Lung (tissue), 11 donors: ENCODE measurements at regions not wholly inside any gene's neighbourhood (a gene's known extent, or its start where the extent isn't known, plus 50 kb on each side); places are given as distances from the start of the nearest gene placed in this dataset.
"Not testable (repeated sequence)": the region's sequence is repeated elsewhere in the genome, so short reads cannot be mapped to it uniquely, and the experiment has no call there.

Experiments used
- ATAC-seq: fragments of 200-7000 bp; cut with Tn5 transposase; one replicate; pipeline ENCODE4 v1.9.1; 2020; ENCODE audit warnings: moderate number of reproducible peaks; ENCODE audit not compliant: insufficient read depth, low FRiP score
- DNase-seq, 3 donors: peaks; one replicate each; pipeline ENCODE4 v3.0.0-alpha.2; 2013 to 2017
- H3K27ac ChIP-seq, 2 donors: one replicate each; pipeline ENCODE4 v1.5.1; 2013; ENCODE audit warnings: mild to moderate bottlenecking in 2 of 2, moderate library complexity in 2 of 2, control low read depth in 1 of 2, inconsistent platforms in 1 of 2, low read depth in 1 of 2, low read length in 1 of 2
- H3K27me3 ChIP-seq, 3 donors: one replicate each; pipeline ENCODE4 v1.5.1; 2013; ENCODE audit warnings: low read length in 2 of 3; ENCODE audit not compliant: control insufficient read depth in 3 of 3, insufficient read depth in 3 of 3
- H3K36me3 ChIP-seq, 4 donors: one replicate each; pipeline ENCODE4 v1.5.1; 2013; ENCODE audit warnings: low read length in 4 of 4, mild to moderate bottlenecking in 1 of 4, moderate library complexity in 1 of 4; ENCODE audit not compliant: control insufficient read depth in 4 of 4, insufficient read depth in 4 of 4
- H3K4me1 ChIP-seq, 5 donors: one replicate each; pipeline ENCODE4 v1.5.1; 2013; ENCODE audit warnings: low read length in 5 of 5, mild to moderate bottlenecking in 2 of 5, moderate library complexity in 1 of 5; ENCODE audit not compliant: control insufficient read depth in 5 of 5, insufficient read depth in 5 of 5
- H3K4me3 ChIP-seq: one replicate; pipeline ENCODE4 v1.5.1; 2013; ENCODE audit warnings: mild to moderate bottlenecking, control low read depth, moderate library complexity
- H3K9ac ChIP-seq, 2 donors: one replicate each; pipeline ENCODE4 v1.5.1; 2013; ENCODE audit warnings: low read length in 2 of 2, control low read depth in 1 of 2; ENCODE audit not compliant: insufficient read depth in 1 of 2
- H3K9me3 ChIP-seq, 4 donors: one replicate each; pipeline ENCODE4 v1.5.1; 2013; ENCODE audit warnings: low read length in 3 of 4, mild to moderate bottlenecking in 1 of 4, moderate library complexity in 1 of 4; ENCODE audit not compliant: control insufficient read depth in 4 of 4, insufficient read depth in 3 of 4
- WGBS, 2 donors: extraction: QIAGEN DNeasy Blood & Tissue Kit; methylation state at CpG; one replicate each; pipeline ENCODE4 v1.1.7; 2013; 5-methylcytosine and 5-hydroxymethylcytosine counted together
- TF ChIP-seq, protein P1 (sequence below): IDR thresholded peaks from 2 replicates; pipeline ENCODE4 v1.5.1; 2012; ENCODE audit warnings: mild to moderate bottlenecking; ENCODE audit errors: control extremely low read depth, extremely low read depth
- donor health status: control.
- donor health status: control.
- donor health status: Bipolar disorder and iron deficiency.
- donor health status: healthy.
- donor health status: DM: yes; HTN: yes; CAD: no.

DNA sequence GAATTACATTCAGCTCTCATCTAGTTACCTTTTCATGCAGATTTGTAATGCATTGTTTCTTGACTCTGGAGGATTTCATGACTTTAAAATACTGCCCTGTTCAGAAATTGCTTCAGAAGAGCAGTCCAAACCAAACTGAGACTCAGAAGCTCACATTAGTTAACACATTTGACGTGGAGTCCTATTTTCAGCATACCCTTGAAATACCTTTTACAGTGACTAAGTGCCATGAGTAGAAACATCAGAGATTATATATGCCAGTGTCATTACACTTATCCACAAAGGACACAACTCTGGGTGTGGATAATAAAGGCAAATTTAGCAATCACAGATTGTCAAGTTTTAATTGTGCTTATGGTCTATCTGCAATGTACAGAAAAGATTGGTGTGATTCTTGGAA lies 459.6 kb downstream of the FRK start:
- Histone ChIP-seq H3K36me3 (no peaks in the 10 kb centered on the region), H3K4me3 (no peak overlapping the region), H3K4me1 (peaks cover 0 to 2% (median 0%) of the 10 kb centered on the region in 5 donors), H3K9ac (no peak overlapping the region), H3K27ac (peak overlapping the region in 1 of 2 donors; percentile 66), H3K9me3 (no peaks in the 10 kb centered on the region), H3K27me3 (no peaks in the 10 kb centered on the region)
- 70 to 88% methylated on average over 1 of the region's 1 CpG for WGBS, 2 donors
- DNase-seq (no peak), ATAC-seq (no peak)
- TF ChIP-seq, protein P1, sequence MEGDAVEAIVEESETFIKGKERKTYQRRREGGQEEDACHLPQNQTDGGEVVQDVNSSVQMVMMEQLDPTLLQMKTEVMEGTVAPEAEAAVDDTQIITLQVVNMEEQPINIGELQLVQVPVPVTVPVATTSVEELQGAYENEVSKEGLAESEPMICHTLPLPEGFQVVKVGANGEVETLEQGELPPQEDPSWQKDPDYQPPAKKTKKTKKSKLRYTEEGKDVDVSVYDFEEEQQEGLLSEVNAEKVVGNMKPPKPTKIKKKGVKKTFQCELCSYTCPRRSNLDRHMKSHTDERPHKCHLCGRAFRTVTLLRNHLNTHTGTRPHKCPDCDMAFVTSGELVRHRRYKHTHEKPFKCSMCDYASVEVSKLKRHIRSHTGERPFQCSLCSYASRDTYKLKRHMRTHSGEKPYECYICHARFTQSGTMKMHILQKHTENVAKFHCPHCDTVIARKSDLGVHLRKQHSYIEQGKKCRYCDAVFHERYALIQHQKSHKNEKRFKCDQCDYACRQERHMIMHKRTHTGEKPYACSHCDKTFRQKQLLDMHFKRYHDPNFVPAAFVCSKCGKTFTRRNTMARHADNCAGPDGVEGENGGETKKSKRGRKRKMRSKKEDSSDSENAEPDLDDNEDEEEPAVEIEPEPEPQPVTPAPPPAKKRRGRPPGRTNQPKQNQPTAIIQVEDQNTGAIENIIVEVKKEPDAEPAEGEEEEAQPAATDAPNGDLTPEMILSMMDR, result no peak

DNA sequence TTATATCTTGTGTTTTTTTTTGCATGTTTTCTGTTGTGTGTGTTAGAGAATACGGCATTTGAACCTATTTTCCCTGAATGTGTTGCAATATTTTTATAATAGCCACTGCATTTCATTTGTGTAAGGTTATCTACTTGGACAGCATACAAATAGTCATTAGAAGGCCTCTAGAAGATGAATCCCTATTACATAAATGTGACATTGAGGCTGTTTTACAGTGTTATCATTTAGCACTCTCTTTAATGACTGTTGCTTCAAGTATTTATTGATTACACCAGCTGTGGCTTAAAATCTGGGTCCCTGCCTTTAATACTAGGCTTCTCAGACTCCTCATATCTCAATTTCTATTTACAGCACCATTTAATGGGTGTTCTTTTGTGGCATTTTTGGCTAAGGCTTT lies 465.8 kb downstream of the FRK start:
- ATAC-seq (no peak), DNase-seq (no peak)
- H3K36me3 ChIP-seq, result no peaks in the 10 kb centered on the region
- no peak overlapping the region for H3K4me3 ChIP-seq
- no peaks in the 10 kb centered on the region for H3K4me1 ChIP-seq
- TF ChIP-seq, protein P1, result no peak
- 88 to 89% methylated on average over 1 of the region's 1 CpG for WGBS, 2 donors
- no peak overlapping the region for H3K27ac ChIP-seq
- H3K9me3 ChIP-seq, result no peaks in the 10 kb centered on the region
- H3K9ac ChIP-seq, result no peak overlapping the region
- H3K27me3 ChIP-seq, result no peaks in the 10 kb centered on the region

DNA sequence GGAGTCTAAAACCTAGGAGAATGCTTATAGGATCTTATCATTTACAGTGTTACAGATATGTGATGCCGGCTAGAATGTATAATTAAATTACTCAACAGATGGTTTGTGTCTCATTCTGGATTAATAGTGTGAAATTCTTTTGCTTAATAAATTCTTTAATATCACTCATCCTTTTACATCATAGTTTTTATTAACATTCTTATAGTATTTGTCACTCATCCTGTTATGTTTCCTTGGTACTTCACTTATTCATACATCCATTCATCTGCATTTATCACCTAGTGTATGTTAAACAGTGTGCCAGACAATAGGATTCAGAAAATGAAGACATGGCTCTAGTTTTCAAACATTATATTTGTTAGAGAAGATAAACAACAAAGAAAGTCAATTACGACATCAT lies 468.7 kb downstream of the FRK start:
- DNase-seq (no peak), ATAC-seq (no peak)
- Histone ChIP-seq H3K27me3 (no peaks in the 10 kb centered on the region), H3K36me3 (no peaks in the 10 kb centered on the region), H3K27ac (no peak overlapping the region), H3K9ac (no peak overlapping the region), H3K4me3 (no peak overlapping the region), H3K9me3 (no peaks in the 10 kb centered on the region), H3K4me1 (no peaks in the 10 kb centered on the region)
- 79% methylated on average over 2 of the region's 2 CpGs for WGBS, 2 donors
- TF ChIP-seq, protein P1, result no peak

DNA sequence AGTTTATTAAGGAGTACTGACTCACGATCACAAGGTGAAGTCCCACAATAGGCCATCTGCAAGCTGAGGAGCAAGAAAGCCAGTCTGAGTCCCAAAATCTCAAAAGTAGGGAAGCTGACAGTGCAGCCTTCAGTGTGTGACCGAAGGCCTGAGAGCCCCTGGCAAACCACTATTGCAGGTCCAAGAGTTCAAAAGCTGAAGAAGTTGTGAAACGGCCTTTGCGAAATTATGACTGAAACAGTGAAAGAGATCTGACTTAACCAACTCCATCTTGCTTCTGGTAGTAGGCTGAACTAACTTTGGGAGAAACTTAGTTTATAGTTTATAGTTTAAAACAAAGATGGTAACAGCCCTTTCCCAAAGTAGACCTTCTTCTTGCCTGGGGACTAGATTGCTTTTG lies 471.6 kb downstream of the FRK start:
- not testable (repeated sequence) for DNase-seq, H3K4me1 ChIP-seq, ATAC-seq, H3K9me3 ChIP-seq, H3K9ac ChIP-seq, H3K27ac ChIP-seq, H3K4me3 ChIP-seq, H3K36me3 ChIP-seq, H3K27me3 ChIP-seq
- 88% methylated on average over 4 of the region's 4 CpGs for WGBS, 2 donors
